ENCODE measurements at regions not wholly inside any gene's neighbourhood (a gene's known extent, or its start where the extent isn't known, plus 50 kb on each side); places are given as distances from the start of the nearest gene placed in this dataset.
"Not testable (repeated sequence)": the region's sequence is repeated elsewhere in the genome, so short reads cannot be mapped to it uniquely, and the experiment has no call there.

DNA sequence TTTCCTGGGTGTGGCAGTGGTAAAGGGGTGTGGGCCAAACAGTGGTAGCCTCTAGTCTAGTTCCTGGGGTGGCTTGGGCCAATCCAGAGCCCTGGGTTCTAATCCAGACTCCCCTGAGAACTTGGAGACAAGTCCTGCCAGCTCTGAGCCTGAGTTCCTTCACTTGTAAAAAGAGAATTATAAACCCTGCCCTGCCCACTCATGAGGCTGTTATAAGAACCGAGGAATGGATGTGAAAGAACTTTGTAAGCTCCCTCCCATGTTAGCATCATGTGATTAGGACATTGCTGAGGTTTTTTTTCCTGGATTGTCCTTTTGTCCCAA lies 131.0 kb downstream of the RRAGC start:
- H3K4me3 ChIP-seq (replicated peaks; ENCODE audit: insufficient read depth, low read length), result no peak overlapping the region
- H3K27me3 ChIP-seq (ENCODE audit: insufficient read depth, poor library complexity, severe bottlenecking), result peaks cover 17% of the 10 kb centered on the region
- H3K27ac ChIP-seq (replicated peaks), result no peak overlapping the region
- TF ChIP-seq GABPA (IDR thresholded peaks at IDR 0.05; ENCODE audit: low read depth), result no peak
- TF ChIP-seq, protein P1, sequence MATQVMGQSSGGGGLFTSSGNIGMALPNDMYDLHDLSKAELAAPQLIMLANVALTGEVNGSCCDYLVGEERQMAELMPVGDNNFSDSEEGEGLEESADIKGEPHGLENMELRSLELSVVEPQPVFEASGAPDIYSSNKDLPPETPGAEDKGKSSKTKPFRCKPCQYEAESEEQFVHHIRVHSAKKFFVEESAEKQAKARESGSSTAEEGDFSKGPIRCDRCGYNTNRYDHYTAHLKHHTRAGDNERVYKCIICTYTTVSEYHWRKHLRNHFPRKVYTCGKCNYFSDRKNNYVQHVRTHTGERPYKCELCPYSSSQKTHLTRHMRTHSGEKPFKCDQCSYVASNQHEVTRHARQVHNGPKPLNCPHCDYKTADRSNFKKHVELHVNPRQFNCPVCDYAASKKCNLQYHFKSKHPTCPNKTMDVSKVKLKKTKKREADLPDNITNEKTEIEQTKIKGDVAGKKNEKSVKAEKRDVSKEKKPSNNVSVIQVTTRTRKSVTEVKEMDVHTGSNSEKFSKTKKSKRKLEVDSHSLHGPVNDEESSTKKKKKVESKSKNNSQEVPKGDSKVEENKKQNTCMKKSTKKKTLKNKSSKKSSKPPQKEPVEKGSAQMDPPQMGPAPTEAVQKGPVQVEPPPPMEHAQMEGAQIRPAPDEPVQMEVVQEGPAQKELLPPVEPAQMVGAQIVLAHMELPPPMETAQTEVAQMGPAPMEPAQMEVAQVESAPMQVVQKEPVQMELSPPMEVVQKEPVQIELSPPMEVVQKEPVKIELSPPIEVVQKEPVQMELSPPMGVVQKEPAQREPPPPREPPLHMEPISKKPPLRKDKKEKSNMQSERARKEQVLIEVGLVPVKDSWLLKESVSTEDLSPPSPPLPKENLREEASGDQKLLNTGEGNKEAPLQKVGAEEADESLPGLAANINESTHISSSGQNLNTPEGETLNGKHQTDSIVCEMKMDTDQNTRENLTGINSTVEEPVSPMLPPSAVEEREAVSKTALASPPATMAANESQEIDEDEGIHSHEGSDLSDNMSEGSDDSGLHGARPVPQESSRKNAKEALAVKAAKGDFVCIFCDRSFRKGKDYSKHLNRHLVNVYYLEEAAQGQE (IDR thresholded peaks at IDR 0.05; ENCODE audit: insufficient replicate concordance, low read depth), result no peak
- TF ChIP-seq, protein P2, sequence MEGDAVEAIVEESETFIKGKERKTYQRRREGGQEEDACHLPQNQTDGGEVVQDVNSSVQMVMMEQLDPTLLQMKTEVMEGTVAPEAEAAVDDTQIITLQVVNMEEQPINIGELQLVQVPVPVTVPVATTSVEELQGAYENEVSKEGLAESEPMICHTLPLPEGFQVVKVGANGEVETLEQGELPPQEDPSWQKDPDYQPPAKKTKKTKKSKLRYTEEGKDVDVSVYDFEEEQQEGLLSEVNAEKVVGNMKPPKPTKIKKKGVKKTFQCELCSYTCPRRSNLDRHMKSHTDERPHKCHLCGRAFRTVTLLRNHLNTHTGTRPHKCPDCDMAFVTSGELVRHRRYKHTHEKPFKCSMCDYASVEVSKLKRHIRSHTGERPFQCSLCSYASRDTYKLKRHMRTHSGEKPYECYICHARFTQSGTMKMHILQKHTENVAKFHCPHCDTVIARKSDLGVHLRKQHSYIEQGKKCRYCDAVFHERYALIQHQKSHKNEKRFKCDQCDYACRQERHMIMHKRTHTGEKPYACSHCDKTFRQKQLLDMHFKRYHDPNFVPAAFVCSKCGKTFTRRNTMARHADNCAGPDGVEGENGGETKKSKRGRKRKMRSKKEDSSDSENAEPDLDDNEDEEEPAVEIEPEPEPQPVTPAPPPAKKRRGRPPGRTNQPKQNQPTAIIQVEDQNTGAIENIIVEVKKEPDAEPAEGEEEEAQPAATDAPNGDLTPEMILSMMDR (IDR thresholded peaks at IDR 0.05; ENCODE audit: insufficient read depth, low read length), result no peak
- TF ChIP-seq POLR2AphosphoS5 (IDR thresholded peaks at IDR 0.05; ENCODE audit: low read depth), result no peak
- no peak for TF ChIP-seq SPI1 (IDR thresholded peaks at IDR 0.05; ENCODE audit: borderline replicate concordance, low read depth)
- no peak for DNase-seq (ENCODE audit: low read depth in 1 of 2, low spot score in 1 of 2)

DNA sequence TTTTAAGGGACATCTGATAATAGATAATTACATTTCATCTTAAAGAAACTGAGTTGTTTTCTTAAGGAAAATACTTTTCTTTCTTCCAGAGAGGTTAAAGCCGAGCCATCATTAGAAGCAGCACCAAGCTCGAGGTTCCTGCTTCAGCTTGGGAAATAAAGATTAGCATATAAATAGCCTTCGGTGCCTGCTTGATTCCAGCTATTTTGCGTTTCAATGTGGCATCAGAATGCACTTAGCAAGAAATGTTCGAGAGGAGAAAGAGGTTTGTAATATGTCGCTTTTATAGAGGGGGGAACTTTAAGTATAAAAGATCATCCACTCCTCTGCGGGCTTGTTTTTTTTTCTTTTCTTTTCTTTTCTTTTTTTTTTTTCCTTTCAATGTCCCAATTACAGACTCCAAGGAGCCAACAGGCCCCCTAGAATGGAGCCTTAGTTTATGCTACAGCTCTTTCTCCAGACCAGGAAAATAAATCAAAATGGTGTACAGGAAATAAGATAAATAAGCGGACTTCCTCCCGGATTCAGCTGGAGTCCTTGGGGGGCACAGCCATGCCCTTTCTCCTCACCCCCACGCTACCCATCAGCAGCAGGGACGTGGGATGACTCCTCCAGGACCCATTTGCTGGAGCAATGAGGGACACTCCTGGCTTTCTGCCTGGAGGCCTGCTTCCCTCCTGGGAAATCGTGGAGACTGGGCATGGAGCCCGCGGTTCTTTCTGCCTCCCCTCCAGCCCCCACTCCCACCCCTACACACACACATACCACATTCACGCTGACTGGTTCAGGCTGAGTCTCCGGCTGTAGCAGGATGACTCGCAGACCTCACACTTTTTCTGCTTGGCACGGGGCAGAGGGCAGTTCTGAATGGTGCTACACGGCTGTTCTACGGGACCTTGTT lies 131.6 kb downstream of the RRAGC start:
- no peak for DNase-seq (ENCODE audit: low read depth in 1 of 2, low spot score in 1 of 2)
- TF ChIP-seq SPI1 (IDR thresholded peaks at IDR 0.05; ENCODE audit: borderline replicate concordance, low read depth), result no peak
- TF ChIP-seq POLR2AphosphoS5 (IDR thresholded peaks at IDR 0.05; ENCODE audit: low read depth), result no peak
- TF ChIP-seq, protein P2 (IDR thresholded peaks at IDR 0.05; ENCODE audit: insufficient read depth, low read length), result no peak
- Histone ChIP-seq H3K4me3 (replicated peaks; ENCODE audit: insufficient read depth, low read length) (no peak overlapping the region), H3K27ac (replicated peaks) (no peak overlapping the region), H3K27me3 (ENCODE audit: insufficient read depth, poor library complexity, severe bottlenecking) (peaks cover 17% of the 10 kb centered on the region)

DNA sequence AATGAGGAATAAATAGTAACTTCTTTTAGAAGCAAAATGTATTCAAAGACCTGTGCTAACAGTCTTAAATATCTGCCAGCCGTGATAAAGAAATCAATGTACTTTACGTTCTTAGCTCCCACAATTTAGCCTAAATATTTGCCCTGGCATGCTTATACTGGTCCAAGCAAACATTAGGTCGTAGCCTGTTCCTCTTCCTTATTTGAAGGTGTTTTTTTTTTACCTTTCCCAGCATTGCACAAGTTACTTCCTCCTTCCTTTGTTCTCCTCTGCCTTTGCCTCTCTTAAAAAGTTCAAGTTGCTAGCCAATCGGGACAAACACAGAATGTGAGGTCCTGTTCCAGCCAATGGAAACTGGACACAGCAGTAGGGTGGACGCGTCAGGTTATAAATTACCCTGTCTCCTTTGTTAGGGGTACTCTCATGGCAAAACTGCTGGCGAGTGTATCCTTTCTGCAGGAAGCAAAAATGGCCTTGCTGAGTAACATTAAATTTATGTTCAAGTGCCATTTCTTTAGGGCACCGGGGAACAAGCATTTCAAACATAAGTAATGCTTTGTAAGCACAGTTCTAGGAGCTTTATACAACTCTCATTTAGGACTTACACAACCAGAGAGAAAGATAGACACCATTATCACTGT lies 134.1 kb downstream of the RRAGC start:
- DNase-seq (ENCODE audit: low read depth in 1 of 2, low spot score in 1 of 2); H3K27ac ChIP-seq (replicated peaks); H3K4me3 ChIP-seq (replicated peaks; ENCODE audit: insufficient read depth, low read length): not testable (repeated sequence)
- peaks cover 14% of the 10 kb centered on the region for H3K27me3 ChIP-seq (ENCODE audit: insufficient read depth, poor library complexity, severe bottlenecking)

DNA sequence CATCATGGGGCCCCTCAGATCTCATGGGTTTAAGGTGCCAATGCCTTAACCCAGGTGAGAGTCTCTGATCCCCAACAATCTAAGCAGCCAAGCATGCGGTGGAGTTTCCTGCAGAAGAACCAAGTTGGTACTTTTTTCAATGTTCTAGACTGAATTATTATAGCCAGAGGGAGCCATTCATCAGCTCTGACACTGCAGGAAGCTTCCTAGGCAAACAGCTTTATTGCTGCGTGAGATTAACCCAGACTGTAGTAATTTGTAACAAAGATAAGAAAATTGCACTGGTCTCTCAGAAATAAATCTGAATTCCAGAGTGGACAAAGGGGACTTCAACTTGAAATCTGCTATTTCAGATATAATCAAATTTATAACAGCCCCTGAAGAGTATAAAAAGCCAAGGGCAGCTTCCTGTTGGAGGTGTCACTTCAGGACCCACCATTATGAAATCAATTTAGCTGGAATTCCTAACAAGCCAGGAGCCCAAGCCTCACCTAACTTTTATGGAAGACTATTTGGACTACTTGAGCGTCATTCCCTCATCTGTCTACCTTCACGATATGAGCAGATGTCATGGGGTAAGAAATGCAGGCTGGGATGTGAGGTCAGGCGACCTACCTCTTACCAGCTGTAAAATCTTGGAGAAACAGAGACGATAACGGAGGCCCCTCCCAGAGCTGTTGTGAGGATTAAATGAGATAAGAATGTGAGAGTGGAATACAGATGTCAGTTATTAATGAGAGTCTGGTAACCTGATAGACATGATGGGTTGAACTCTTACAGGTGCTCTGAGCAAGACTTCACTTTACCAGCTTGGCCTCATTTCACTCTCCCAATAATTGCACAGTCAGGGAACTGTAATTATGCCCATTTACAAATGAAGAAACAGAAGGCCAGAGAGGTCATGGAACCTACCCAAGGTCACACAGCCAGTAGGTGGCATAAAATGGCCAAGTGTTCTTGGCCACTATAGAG lies 135.1 kb downstream of the RRAGC start:
- Histone ChIP-seq H3K27ac (replicated peaks) (no peak overlapping the region), H3K27me3 (ENCODE audit: insufficient read depth, poor library complexity, severe bottlenecking) (peaks cover 13% of the 10 kb centered on the region), H3K4me3 (replicated peaks; ENCODE audit: insufficient read depth, low read length) (no peak overlapping the region)
- no peak for DNase-seq (ENCODE audit: low read depth in 1 of 2, low spot score in 1 of 2)
- no peak for TF ChIP-seq GABPA (IDR thresholded peaks at IDR 0.05; ENCODE audit: low read depth)
- no peak for TF ChIP-seq SPI1 (IDR thresholded peaks at IDR 0.05; ENCODE audit: borderline replicate concordance, low read depth)

DNA sequence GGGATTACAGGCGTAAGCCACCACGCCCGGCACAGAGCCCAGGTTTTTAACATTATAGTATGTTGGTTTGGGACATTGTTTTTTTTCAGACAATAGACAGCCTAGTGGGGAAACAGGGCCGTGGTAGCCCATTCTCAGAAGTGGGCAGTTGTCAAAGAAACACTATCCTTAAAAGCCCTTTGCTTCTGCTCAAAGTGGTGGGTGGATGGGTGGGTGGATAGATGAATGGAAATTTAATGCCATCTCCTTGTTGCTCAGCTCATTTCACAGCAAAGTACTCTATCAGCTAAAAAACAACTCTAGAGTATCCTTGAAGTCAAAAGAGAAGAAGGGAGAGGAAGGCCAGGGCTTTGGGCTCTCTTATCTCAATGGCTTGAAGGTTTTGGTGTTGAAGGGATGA lies 137.8 kb downstream of the RRAGC start:
- Histone ChIP-seq H3K27me3 (ENCODE audit: insufficient read depth, poor library complexity, severe bottlenecking) (peaks cover 1% of the 10 kb centered on the region), H3K27ac (replicated peaks) (no peak overlapping the region), H3K4me3 (replicated peaks; ENCODE audit: insufficient read depth, low read length) (no peak overlapping the region)
- DNase-seq (ENCODE audit: low read depth in 1 of 2, low spot score in 1 of 2), result no peak
- TF ChIP-seq POLR2AphosphoS5 (IDR thresholded peaks at IDR 0.05; ENCODE audit: low read depth) (no peak), GABPA (IDR thresholded peaks at IDR 0.05; ENCODE audit: low read depth) (no peak)
- TF ChIP-seq, protein P2 (IDR thresholded peaks at IDR 0.05; ENCODE audit: insufficient read depth, low read length), result no peak
- TF ChIP-seq, protein P1 (IDR thresholded peaks at IDR 0.05; ENCODE audit: insufficient replicate concordance, low read depth), result no peak

All from HL-60 (cell line).